H9 (cell line): ENCODE measurements at regions not wholly inside any gene's neighbourhood (a gene's known extent, or its start where the extent isn't known, plus 50 kb on each side); places are given as distances from the start of the nearest gene placed in this dataset.

Source experiments
- DNase-seq: peaks from one replicate; pipeline ENCODE4 v3.0.0-alpha.2; 2017
- H2AFZ ChIP-seq: one replicate; pipeline ENCODE4 v1.6.1; 2013; ENCODE audit warnings: mild to moderate bottlenecking, low read length, control low read depth, moderate library complexity
- H2AK5ac ChIP-seq: 2 replicates; pipeline ENCODE4 v1.6.1; 2013; ENCODE audit warnings: low read length, control low read depth, mixed read lengths; ENCODE audit not compliant: insufficient read length
- H2BK120ac ChIP-seq: one replicate; pipeline ENCODE4 v1.6.1; 2013; ENCODE audit warnings: low read depth, mild to moderate bottlenecking, low read length, control low read depth, inconsistent platforms; ENCODE audit not compliant: poor library complexity, severe bottlenecking
- H2BK12ac ChIP-seq: 2 replicates; pipeline ENCODE4 v1.6.1; 2013; ENCODE audit warnings: low read length, control low read depth, mixed read lengths, low read depth; ENCODE audit not compliant: insufficient read length
- H2BK15ac ChIP-seq: 2 replicates; pipeline ENCODE4 v1.6.1; 2013; ENCODE audit warnings: low read depth, low read length, control low read depth
- H2BK20ac ChIP-seq: one replicate; pipeline ENCODE4 v1.6.1; 2013; ENCODE audit warnings: low read depth, mild to moderate bottlenecking, low read length, control low read depth, inconsistent platforms; ENCODE audit not compliant: poor library complexity, severe bottlenecking
- H2BK5ac ChIP-seq: 2 replicates; pipeline ENCODE4 v1.6.1; 2013; ENCODE audit warnings: low read length, control low read depth, mixed read lengths; ENCODE audit not compliant: insufficient read length
- H3K14ac ChIP-seq: 2 replicates; pipeline ENCODE4 v1.6.1; 2013; ENCODE audit warnings: low read length, control low read depth; ENCODE audit not compliant: insufficient read depth
- H3K18ac ChIP-seq: 2 replicates; pipeline ENCODE4 v1.6.1; 2013; ENCODE audit warnings: low read depth, mild to moderate bottlenecking, mixed read lengths, low read length, control low read depth; ENCODE audit not compliant: insufficient read length
- H3K23ac ChIP-seq: 2 replicates; pipeline ENCODE4 v1.6.1; 2013; ENCODE audit warnings: low read length, control low read depth, mixed read lengths, low read depth; ENCODE audit not compliant: insufficient read length
- H3K23me2 ChIP-seq: 2 replicates; pipeline ENCODE4 v1.6.1; 2013; ENCODE audit warnings: low read depth, mild to moderate bottlenecking, mixed read lengths, low read length, control low read depth; ENCODE audit not compliant: insufficient read length, poor library complexity, severe bottlenecking
- H3K27ac ChIP-seq: 2 replicates; pipeline ENCODE4 v1.5.1; 2013; ENCODE audit warnings: low read length, control low read depth, mixed read lengths, low read depth; ENCODE audit not compliant: insufficient read length
- H3K27me3 ChIP-seq: 2 replicates; pipeline ENCODE4 v1.6.1; 2013; ENCODE audit warnings: low read length, control low read depth, inconsistent platforms; ENCODE audit not compliant: insufficient read depth
- H3K4ac ChIP-seq: 2 replicates; pipeline ENCODE4 v1.6.1; 2013; ENCODE audit warnings: low read depth, mild to moderate bottlenecking, control low read depth, inconsistent platforms, low read length, moderate library complexity
- H3K4me1 ChIP-seq: 2 replicates; pipeline ENCODE4 v1.6.1; 2013; ENCODE audit warnings: low read length, control low read depth, inconsistent platforms; ENCODE audit not compliant: insufficient read depth
- H3K4me2 ChIP-seq: 2 replicates; pipeline ENCODE4 v1.6.1; 2013; ENCODE audit warnings: low read length, control low read depth, mixed read lengths; ENCODE audit not compliant: insufficient read length, insufficient read depth
- H3K56ac ChIP-seq: 2 replicates; pipeline ENCODE4 v1.6.1; 2013; ENCODE audit warnings: low read depth, mild to moderate bottlenecking, mixed read lengths, low read length, control low read depth; ENCODE audit not compliant: insufficient read length
- H3K79me1 ChIP-seq: 2 replicates; pipeline ENCODE4 v1.6.1; 2013; ENCODE audit warnings: low read depth, mild to moderate bottlenecking, moderate library complexity, low read length, control low read depth, inconsistent platforms; ENCODE audit not compliant: insufficient read depth, poor library complexity, severe bottlenecking
- H3K79me2 ChIP-seq: 2 replicates; pipeline ENCODE4 v1.6.1; 2013; ENCODE audit warnings: low read length, control low read depth, inconsistent platforms; ENCODE audit not compliant: insufficient read depth
- H3K9ac ChIP-seq: 2 replicates; pipeline ENCODE4 v1.6.1; 2013; ENCODE audit warnings: low read length, control low read depth, mixed read lengths; ENCODE audit not compliant: insufficient read length; ENCODE audit errors: extremely low read depth
- H3K9me3 ChIP-seq: one replicate; pipeline ENCODE4 v1.6.1; 2013; ENCODE audit warnings: low read depth, low read length, inconsistent platforms; ENCODE audit not compliant: control insufficient read depth
- H3T11ph ChIP-seq: one replicate; pipeline ENCODE4 v1.6.1; 2013; ENCODE audit warnings: mild to moderate bottlenecking, low read length, control low read depth, inconsistent platforms
- H4K20me1 ChIP-seq: one replicate; pipeline ENCODE4 v1.6.1; 2013; ENCODE audit not compliant: control insufficient read depth, insufficient read length, insufficient read depth
- H4K5ac ChIP-seq: 2 replicates; pipeline ENCODE4 v1.6.1; 2013; ENCODE audit warnings: low read depth, mild to moderate bottlenecking, mixed read lengths, low read length, control low read depth; ENCODE audit not compliant: insufficient read length
- H4K8ac ChIP-seq: replicated peaks from 2 replicates; pipeline ENCODE4 v1.6.1; 2013; ENCODE audit warnings: low read length, control low read depth, mixed read lengths, low read depth; ENCODE audit not compliant: insufficient read length
- H4K91ac ChIP-seq: 2 replicates; pipeline ENCODE4 v1.6.1; 2013; ENCODE audit warnings: low read depth, mild to moderate bottlenecking, moderate library complexity, mixed read lengths, low read length, control low read depth; ENCODE audit not compliant: insufficient read length
- H3K27ac Mint-ChIP-seq, 3 experiments: 2 replicates in 2 of 3; 3 replicates in 1 of 3; pipeline ENCODE4 v1.8.0; 2020 to 2021; ENCODE audit warnings: mixed read lengths in 3 of 3, mild to moderate bottlenecking in 1 of 3, moderate library complexity in 1 of 3
- H3K27me3 Mint-ChIP-seq: 2 replicates; pipeline ENCODE4 v1.8.0; 2021; ENCODE audit warnings: low read depth, mild to moderate bottlenecking, moderate library complexity, mixed read lengths
- H3K36me3 Mint-ChIP-seq, 3 experiments: 2 replicates in 2 of 3; 3 replicates in 1 of 3; pipeline ENCODE4 v1.8.0; 2020 to 2021; ENCODE audit warnings: low read depth in 3 of 3, mixed read lengths in 3 of 3; ENCODE audit not compliant: insufficient read depth in 1 of 3
- H3K4me1 Mint-ChIP-seq, 2 experiments: 2 replicates each; pipeline ENCODE4 v1.8.0; 2020; ENCODE audit warnings: mixed read lengths in 2 of 2
- H3K4me3 Mint-ChIP-seq, 2 experiments: 2 replicates in 1 of 2; 3 replicates in 1 of 2; pipeline ENCODE4 v1.8.0; 2020 to 2021; ENCODE audit warnings: mild to moderate bottlenecking in 2 of 2, mixed read lengths in 2 of 2, moderate library complexity in 1 of 2
- H3K9me3 Mint-ChIP-seq, 2 experiments: 2 replicates in 1 of 2; 3 replicates in 1 of 2; pipeline ENCODE4 v1.8.0; 2020; ENCODE audit warnings: mild to moderate bottlenecking in 2 of 2, mixed read lengths in 2 of 2, moderate library complexity in 1 of 2
- CTCF ChIP-seq: fragments of 200-600 bp; sonication (generic); conservative IDR thresholded peaks from 3 replicates; pipeline ENCODE4 v1.8.0; 2021; ENCODE audit warnings: antibody characterized with exemption, mild to moderate bottlenecking

GRCh38 chr6:77337392-77337791 is 125.9 kb downstream of the HTR1B start:
- H3K27ac Mint-ChIP-seq = peak overlapping the region; percentile 55 to 91 (median 63); a peak in 6 of 7 replicates

More at GRCh38 chr6:77337392-77337791, 125.9 kb downstream of the HTR1B start:
- H3K79me1 ChIP-seq = no peaks in the 10 kb centered on the region
- H2BK20ac ChIP-seq = no peak overlapping the region
- H2BK12ac ChIP-seq = no peak overlapping the region
- no peak overlapping the region for H2BK120ac ChIP-seq
- no peak overlapping the region for H2BK5ac ChIP-seq
- no peak overlapping the region for H4K5ac ChIP-seq
- peak overlapping the region; percentile 44 for H3K4me2 ChIP-seq
- no peak overlapping the region for H3K18ac ChIP-seq
- no peak overlapping the region for H3T11ph ChIP-seq
- Mint-ChIP-seq H3K36me3 (peaks cover 8 to 31% (median 24%) of the 10 kb centered on the region in 3 experiments), H3K4me1 (peaks cover 47 to 50% of the 10 kb centered on the region in 2 experiments), H3K27me3 (no peaks in the 10 kb centered on the region), H3K4me3 (peak overlapping the region in 1 of 2 experiments; percentile 1; a peak in 1 of 5 replicates), H3K9me3 (peaks cover 23 to 24% of the 10 kb centered on the region in 2 experiments; a peak in 4 of 5 replicates)
- H4K8ac ChIP-seq = no peak overlapping the region
- no peaks in the 10 kb centered on the region for H3K4me1 ChIP-seq
- H4K91ac ChIP-seq = no peak overlapping the region
- H3K9me3 ChIP-seq = peaks cover 17% of the 10 kb centered on the region
- no peak overlapping the region for H3K4ac ChIP-seq
- no peak overlapping the region for H3K9ac ChIP-seq
- no peaks in the 10 kb centered on the region for H3K23me2 ChIP-seq
- H2AK5ac ChIP-seq = no peak overlapping the region
- H3K79me2 ChIP-seq = no peaks in the 10 kb centered on the region
- no peak overlapping the region for H3K23ac ChIP-seq
- no peak for TF ChIP-seq CTCF
- no peak overlapping the region for H2BK15ac ChIP-seq
- H2AFZ ChIP-seq = no peak overlapping the region
- DNase-seq = no peak
- H4K20me1 ChIP-seq = no peaks in the 10 kb centered on the region
- no peak overlapping the region for H3K56ac ChIP-seq
- H3K27ac ChIP-seq = no peak overlapping the region
- H3K14ac ChIP-seq = no peak overlapping the region
- H3K27me3 ChIP-seq = no peaks in the 10 kb centered on the region
